Astrocyte (in vitro differentiated cells and primary cell): ENCODE measurements at regions not wholly inside any gene's neighbourhood (a gene's known extent, or its start where the extent isn't known, plus 50 kb on each side); places are given as distances from the start of the nearest gene placed in this dataset.
A peak's percentile ranks its signal among the peaks of the same experiment; 100 is the strongest.

Experiments
- DNase-seq: peaks from one replicate; pipeline ENCODE4 v3.0.0-alpha.2; 2010; ENCODE audit warnings: low read depth
- FAIRE-seq: peaks from 2 replicates; lab custom pipeline; 2011; peaks lifted over from hg19 to GRCh38; lab: Jason Lieb, UNC
- H2AFZ ChIP-seq: 2 replicates; pipeline ENCODE4 v1.6.0; 2012; ENCODE audit warnings: low read depth, low read length, inconsistent platforms
- H3K27ac ChIP-seq: 2 replicates; pipeline ENCODE4 v1.5.1; 2011; ENCODE audit warnings: low read depth, low read length, inconsistent platforms
- H3K27me3 ChIP-seq: 2 replicates; pipeline ENCODE4 v1.6.0; 2011; ENCODE audit warnings: low read length, inconsistent platforms; ENCODE audit not compliant: insufficient read depth
- H3K36me3 ChIP-seq: 2 replicates; pipeline ENCODE4 v1.5.1; 2011; ENCODE audit warnings: low read length, inconsistent platforms; ENCODE audit not compliant: insufficient read depth
- H3K4me1 ChIP-seq: 2 replicates; pipeline ENCODE4 v1.5.1; 2011; ENCODE audit warnings: low read length, inconsistent platforms; ENCODE audit not compliant: insufficient read depth
- H3K4me2 ChIP-seq: 2 replicates; pipeline ENCODE4 v1.6.0; 2012; ENCODE audit warnings: low read length, inconsistent platforms
- H3K4me3 ChIP-seq: 2 replicates; pipeline ENCODE4 v1.5.1; 2011; ENCODE audit warnings: low read depth, mild to moderate bottlenecking, low read length, inconsistent platforms; ENCODE audit not compliant: insufficient read depth
- H3K79me2 ChIP-seq: 2 replicates; pipeline ENCODE4 v1.6.0; 2012; ENCODE audit warnings: mild to moderate bottlenecking, low read length, inconsistent platforms; ENCODE audit not compliant: insufficient read depth
- H3K9ac ChIP-seq: 2 replicates; pipeline ENCODE4 v1.6.0; 2012; ENCODE audit warnings: mild to moderate bottlenecking, low read length, inconsistent platforms
- H3K9me3 ChIP-seq: 2 replicates; pipeline ENCODE4 v1.5.1; 2012; ENCODE audit warnings: low read depth, mild to moderate bottlenecking, low read length, inconsistent platforms; ENCODE audit not compliant: insufficient read depth
- H4K20me1 ChIP-seq: 2 replicates; pipeline ENCODE4 v1.6.0; 2012; ENCODE audit warnings: low read length, inconsistent platforms; ENCODE audit not compliant: insufficient read depth
- H3K27ac Mint-ChIP-seq: one replicate; pipeline ENCODE4 v1.8.0; 2021; ENCODE audit warnings: mild to moderate bottlenecking, mixed read lengths; ENCODE audit not compliant: unreplicated experiment
- H3K27me3 Mint-ChIP-seq: one replicate; pipeline ENCODE4 v1.8.0; 2021; ENCODE audit warnings: low read depth, mixed read lengths; ENCODE audit not compliant: unreplicated experiment
- H3K36me3 Mint-ChIP-seq: one replicate; pipeline ENCODE4 v1.8.0; 2021; ENCODE audit warnings: low read depth, mixed read lengths; ENCODE audit not compliant: unreplicated experiment
- H3K4me1 Mint-ChIP-seq: one replicate; pipeline ENCODE4 v1.8.0; 2021; ENCODE audit warnings: low read depth, mixed read lengths; ENCODE audit not compliant: unreplicated experiment
- H3K4me3 Mint-ChIP-seq: one replicate; pipeline ENCODE4 v1.8.0; 2021; ENCODE audit warnings: mild to moderate bottlenecking, moderate library complexity, mixed read lengths; ENCODE audit not compliant: unreplicated experiment
- H3K9me3 Mint-ChIP-seq: one replicate; pipeline ENCODE4 v1.8.0; 2021; ENCODE audit warnings: mild to moderate bottlenecking, mixed read lengths; ENCODE audit not compliant: unreplicated experiment
- EZH2 ChIP-seq: IDR thresholded peaks from 2 replicates; pipeline ENCODE4 v1.6.1; 2012; ENCODE audit warnings: mild to moderate bottlenecking, low read length, inconsistent platforms; ENCODE audit not compliant: insufficient read depth
- TF ChIP-seq, protein P1 (sequence below): IDR thresholded peaks from 2 replicates; pipeline ENCODE4 v1.5.1; 2011; ENCODE audit warnings: low read depth, mild to moderate bottlenecking, inconsistent platforms, low read length, moderate library complexity; ENCODE audit not compliant: insufficient read depth

DNA sequence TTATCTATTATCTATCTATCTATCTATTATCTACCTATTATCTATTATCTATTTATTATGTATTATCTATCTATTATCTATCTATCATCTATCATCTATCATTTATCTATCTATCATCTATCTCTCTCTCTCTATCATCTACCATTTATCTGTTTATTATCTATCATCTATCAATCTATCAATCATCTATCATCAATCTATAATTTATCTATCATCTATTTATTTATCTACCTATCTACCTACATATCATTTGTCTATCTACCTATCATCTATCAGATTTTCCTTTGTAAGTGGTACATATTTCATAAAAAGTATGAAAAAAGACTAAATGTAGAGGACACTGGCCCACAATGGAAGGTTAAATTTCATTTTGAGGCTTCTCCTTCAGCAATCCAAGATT is 212.1 kb upstream of the EXOC2 start:
- TF ChIP-seq, protein P1, sequence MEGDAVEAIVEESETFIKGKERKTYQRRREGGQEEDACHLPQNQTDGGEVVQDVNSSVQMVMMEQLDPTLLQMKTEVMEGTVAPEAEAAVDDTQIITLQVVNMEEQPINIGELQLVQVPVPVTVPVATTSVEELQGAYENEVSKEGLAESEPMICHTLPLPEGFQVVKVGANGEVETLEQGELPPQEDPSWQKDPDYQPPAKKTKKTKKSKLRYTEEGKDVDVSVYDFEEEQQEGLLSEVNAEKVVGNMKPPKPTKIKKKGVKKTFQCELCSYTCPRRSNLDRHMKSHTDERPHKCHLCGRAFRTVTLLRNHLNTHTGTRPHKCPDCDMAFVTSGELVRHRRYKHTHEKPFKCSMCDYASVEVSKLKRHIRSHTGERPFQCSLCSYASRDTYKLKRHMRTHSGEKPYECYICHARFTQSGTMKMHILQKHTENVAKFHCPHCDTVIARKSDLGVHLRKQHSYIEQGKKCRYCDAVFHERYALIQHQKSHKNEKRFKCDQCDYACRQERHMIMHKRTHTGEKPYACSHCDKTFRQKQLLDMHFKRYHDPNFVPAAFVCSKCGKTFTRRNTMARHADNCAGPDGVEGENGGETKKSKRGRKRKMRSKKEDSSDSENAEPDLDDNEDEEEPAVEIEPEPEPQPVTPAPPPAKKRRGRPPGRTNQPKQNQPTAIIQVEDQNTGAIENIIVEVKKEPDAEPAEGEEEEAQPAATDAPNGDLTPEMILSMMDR = no peak
- no peak for TF ChIP-seq EZH2
- H3K4me2 ChIP-seq = no peak overlapping the region
- no peak overlapping the region for H2AFZ ChIP-seq
- H3K27me3 ChIP-seq = no peaks in the 10 kb centered on the region
- no peaks in the 10 kb centered on the region for H3K79me2 ChIP-seq
- H3K27me3 Mint-ChIP-seq = peaks cover 23% of the 10 kb centered on the region
- FAIRE-seq (no peak), DNase-seq (no peak)
- H3K36me3 Mint-ChIP-seq = no peaks in the 10 kb centered on the region
- H3K27ac Mint-ChIP-seq = no peak overlapping the region
- peaks cover 7% of the 10 kb centered on the region for H3K9me3 Mint-ChIP-seq
- H3K4me3 ChIP-seq = no peak overlapping the region
- H3K4me1 Mint-ChIP-seq = peaks cover 9% of the 10 kb centered on the region
- no peak overlapping the region for H3K27ac ChIP-seq
- H3K9ac ChIP-seq = no peak overlapping the region
- no peaks in the 10 kb centered on the region for H3K36me3 ChIP-seq
- H3K9me3 ChIP-seq = no peaks in the 10 kb centered on the region
- no peaks in the 10 kb centered on the region for H4K20me1 ChIP-seq
- no peak overlapping the region for H3K4me3 Mint-ChIP-seq
- H3K4me1 ChIP-seq = peaks cover 4% of the 10 kb centered on the region

DNA sequence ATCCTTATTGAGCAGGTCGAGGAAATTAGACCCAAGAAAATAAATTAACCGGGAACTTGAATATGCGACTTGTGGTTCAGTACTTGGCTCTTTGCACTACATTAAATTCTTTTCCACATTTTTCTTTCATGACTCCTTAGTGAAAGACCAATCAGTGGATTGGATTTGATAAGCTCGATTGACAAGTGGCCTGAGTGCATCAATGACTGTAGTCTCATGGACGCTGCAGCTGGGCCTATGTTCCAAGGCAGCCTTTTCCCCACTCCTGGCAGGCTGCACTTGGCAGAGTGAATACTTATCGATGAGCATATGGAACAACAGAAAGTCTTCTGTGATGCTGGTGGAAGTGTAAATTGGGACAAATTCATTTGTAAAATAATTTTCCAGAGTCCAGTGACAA is 210.8 kb upstream of the EXOC2 start:
- H2AFZ ChIP-seq = no peak overlapping the region
- Mint-ChIP-seq H3K36me3 (no peaks in the 10 kb centered on the region), H3K4me1 (peaks cover 9% of the 10 kb centered on the region), H3K27me3 (peaks cover 22% of the 10 kb centered on the region), H3K27ac (peak overlapping the region; percentile 36), H3K9me3 (peaks cover 5% of the 10 kb centered on the region), H3K4me3 (no peak overlapping the region)
- no peaks in the 10 kb centered on the region for H4K20me1 ChIP-seq
- H3K4me3 ChIP-seq = no peak overlapping the region
- no peaks in the 10 kb centered on the region for H3K79me2 ChIP-seq
- TF ChIP-seq, protein P1 = no peak
- TF ChIP-seq EZH2 = no peak
- H3K27me3 ChIP-seq = no peaks in the 10 kb centered on the region
- peak; percentile 62 for DNase-seq
- peaks cover 4% of the 10 kb centered on the region for H3K4me1 ChIP-seq
- FAIRE-seq = peak; percentile 79
- H3K4me2 ChIP-seq = no peak overlapping the region
- H3K9ac ChIP-seq = no peak overlapping the region
- H3K36me3 ChIP-seq = no peaks in the 10 kb centered on the region
- H3K27ac ChIP-seq = no peak overlapping the region
- no peaks in the 10 kb centered on the region for H3K9me3 ChIP-seq

DNA sequence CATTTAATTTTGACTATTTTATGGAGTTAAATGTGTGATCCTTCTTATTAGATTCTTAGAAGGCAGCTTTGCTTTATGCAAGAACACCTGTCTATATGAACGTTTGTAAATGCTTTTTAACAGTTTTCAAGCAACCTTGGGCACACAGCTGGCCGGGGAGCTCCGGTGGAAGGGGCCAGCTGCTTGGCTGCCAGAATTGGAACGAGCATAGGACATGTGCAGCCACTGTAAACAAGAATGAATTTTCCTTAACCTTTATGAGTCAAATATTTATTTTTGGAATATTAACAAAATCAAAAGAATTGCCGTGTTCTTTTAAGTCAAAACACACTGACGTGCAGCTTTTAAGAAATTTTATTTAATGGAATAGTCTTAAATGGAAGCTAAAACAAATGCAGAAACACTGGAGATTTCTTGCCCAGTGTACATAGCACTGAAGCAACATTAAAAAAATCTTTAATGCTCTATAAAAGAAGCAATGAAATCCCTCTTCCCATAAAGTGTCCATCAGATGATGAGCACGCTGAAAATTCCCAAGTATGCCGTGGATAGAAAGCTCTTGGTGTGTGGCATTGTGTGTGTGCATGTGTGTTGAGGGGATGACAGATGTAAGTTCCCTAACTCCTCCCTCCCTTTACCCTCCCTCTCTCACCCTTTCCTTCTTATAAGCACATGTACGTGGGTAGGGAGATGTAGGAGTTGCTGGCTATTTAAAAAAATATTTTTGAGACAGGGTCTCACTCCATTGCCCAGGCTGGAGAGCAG is 208.9 kb upstream of the EXOC2 start:
- no peak for DNase-seq
- Histone ChIP-seq H3K4me1 (peaks cover 4% of the 10 kb centered on the region), H3K36me3 (no peaks in the 10 kb centered on the region), H3K9me3 (no peaks in the 10 kb centered on the region), H3K9ac (no peak overlapping the region), H4K20me1 (no peaks in the 10 kb centered on the region), H3K4me2 (no peak overlapping the region), H3K79me2 (no peaks in the 10 kb centered on the region), H3K4me3 (no peak overlapping the region), H3K27ac (no peak overlapping the region), H3K27me3 (no peaks in the 10 kb centered on the region), H2AFZ (no peak overlapping the region)
- TF ChIP-seq, protein P1 = no peak
- Mint-ChIP-seq H3K27me3 (peaks cover 28% of the 10 kb centered on the region), H3K27ac (no peak overlapping the region), H3K9me3 (no peaks in the 10 kb centered on the region), H3K4me3 (no peak overlapping the region), H3K36me3 (no peaks in the 10 kb centered on the region), H3K4me1 (peaks cover 11% of the 10 kb centered on the region)
- no peak for FAIRE-seq
